GM21423 (cell line): ENCODE measurements at regions not wholly inside any gene's neighbourhood (a gene's known extent, or its start where the extent isn't known, plus 50 kb on each side); places are given as distances from the start of the nearest gene placed in this dataset.

ENCODE experiments used
- ATAC-seq: cut with Tn5 transposase; IDR thresholded peaks from one replicate; pipeline ENCODE4 v1.9.1; 2021; ENCODE audit warnings: mild to moderate bottlenecking, moderate library complexity; ENCODE audit not compliant: unreplicated experiment

DNA sequence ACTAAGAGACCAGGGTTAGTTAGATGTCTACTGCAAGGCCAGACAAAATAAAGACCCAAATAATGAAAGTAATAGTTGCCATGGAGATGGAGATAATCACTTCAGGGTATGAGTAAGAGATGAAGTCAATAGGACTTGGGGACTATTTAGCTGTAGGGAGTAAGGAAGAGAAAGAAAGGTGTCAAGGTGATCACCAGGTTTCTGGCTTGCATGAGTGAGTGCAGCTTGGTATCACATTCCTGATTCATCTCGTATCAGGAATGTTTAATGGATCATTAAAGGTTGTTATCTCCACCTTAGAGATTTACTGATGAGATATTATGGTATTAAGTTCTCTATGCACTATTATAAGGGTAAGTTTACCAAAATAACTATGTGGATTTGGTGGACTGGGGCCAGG is 357.4 kb upstream of the ATP11B start:
- no peak for ATAC-seq

DNA sequence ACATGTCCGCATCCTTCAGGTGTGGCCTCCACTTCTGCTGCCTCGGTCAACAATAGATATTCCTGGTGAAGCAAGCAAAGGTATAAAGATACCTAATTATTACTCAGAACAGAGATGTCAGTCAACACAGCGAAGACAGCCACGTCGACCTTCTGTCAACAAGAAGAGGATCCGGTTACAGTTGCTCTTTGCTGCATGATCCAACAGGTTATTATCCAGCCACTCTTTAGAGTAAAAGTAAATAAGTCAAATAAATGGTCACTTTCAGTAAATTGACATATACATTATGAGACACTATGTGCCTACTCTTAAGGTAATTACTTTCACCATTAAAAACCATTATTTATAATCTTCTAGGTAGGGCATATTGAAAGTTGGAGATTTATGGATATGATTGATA is 356.8 kb upstream of the ATP11B start:
- no peak for ATAC-seq

DNA sequence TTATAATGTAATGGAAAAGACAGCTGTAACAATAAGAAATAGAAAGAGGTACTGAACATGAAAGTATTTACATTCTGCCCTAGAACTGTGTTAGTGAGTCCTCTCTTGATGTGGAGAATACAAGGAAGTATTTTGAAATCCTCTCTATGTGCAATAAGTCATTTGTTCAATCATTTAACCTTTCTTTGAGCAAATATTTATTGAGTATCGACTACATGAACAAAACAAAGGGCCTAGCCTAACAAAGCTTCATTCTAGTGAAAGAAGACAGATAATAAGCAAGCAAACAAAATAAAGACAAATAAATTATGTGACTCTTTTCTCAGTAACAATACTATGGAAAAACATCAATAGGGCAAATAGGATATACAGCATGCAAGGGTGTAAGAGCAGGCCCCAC is 354.9 kb upstream of the ATP11B start:
- ATAC-seq: no peak

DNA sequence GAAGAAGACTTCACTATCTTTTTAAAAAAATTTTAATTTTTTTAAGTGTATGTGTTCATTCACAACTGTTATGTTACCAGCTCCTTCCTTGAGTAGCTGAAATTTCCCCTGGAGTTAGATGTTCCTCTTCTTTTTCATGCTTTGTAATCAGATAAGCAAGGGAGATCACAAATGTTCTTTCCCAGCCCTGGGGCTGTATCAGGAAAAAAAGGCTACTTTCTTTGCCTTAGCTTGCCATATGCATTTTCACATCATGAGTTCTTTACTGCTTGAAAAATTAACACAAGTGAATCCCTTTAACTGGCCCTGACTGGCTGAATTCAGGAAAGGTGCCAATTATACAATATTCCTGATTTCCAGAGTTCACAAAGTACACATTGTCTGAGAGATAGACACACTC is 353.2 kb upstream of the ATP11B start:
- no peak for ATAC-seq

GRCh38 chr3:182445576-182445975 is 347.7 kb upstream of the ATP11B start:
- ATAC-seq: no peak

DNA sequence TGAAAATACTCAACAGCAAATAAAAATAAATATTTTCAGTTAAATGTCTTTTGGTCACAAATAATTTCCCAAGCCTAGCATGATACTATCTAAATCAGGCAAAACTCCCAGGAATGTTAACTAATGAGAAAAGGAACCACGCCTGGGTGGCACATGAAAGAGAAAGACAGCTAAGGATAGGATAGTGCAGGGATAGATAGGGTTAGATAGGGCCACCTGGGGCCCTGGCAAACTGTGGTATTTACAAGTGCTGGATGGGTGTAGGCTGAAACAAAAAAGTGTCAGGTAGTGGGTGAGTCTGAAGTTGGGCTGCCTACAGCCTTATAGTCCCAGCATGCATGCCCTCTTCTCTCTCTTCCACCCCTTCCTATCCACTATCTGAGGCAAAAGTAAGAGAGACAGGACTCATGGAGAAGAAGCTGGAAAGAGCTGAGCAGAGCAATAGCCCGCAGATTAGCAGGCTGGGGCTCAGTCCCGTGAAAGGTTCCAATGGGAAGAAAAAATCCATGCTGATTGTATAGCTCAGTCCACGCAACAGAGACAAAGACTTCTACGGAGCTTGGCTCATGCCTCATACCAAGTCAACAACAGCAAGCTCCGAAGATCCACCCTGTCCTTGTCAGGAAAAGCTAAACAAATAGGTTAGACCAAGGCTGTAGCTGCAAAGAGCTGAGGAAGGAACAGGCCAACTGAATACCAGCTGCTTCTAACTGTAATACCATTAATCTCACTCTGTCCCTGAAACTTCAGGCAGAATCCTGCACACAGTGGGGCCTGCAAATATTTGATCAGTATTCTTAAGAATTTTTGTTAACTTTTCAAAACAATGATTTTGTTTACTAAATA is 342.1 kb upstream of the ATP11B start:
- no peak for ATAC-seq

- no peak for ATAC-seq
Observed at GRCh38 chr3:182451871-182452270, 341.4 kb upstream of the ATP11B start.

GRCh38 chr3:182455011-182455410 is 338.3 kb upstream of the ATP11B start:
- ATAC-seq: no peak

- ATAC-seq: no peak
Observed at GRCh38 chr3:182460303-182460702, 333.0 kb upstream of the ATP11B start.

- ATAC-seq: no peak
Observed at GRCh38 chr3:182462152-182462551, 331.2 kb upstream of the ATP11B start.

GRCh38 chr3:182464513-182465145 is 328.7 kb upstream of the ATP11B start:
- ATAC-seq: no peak

DNA sequence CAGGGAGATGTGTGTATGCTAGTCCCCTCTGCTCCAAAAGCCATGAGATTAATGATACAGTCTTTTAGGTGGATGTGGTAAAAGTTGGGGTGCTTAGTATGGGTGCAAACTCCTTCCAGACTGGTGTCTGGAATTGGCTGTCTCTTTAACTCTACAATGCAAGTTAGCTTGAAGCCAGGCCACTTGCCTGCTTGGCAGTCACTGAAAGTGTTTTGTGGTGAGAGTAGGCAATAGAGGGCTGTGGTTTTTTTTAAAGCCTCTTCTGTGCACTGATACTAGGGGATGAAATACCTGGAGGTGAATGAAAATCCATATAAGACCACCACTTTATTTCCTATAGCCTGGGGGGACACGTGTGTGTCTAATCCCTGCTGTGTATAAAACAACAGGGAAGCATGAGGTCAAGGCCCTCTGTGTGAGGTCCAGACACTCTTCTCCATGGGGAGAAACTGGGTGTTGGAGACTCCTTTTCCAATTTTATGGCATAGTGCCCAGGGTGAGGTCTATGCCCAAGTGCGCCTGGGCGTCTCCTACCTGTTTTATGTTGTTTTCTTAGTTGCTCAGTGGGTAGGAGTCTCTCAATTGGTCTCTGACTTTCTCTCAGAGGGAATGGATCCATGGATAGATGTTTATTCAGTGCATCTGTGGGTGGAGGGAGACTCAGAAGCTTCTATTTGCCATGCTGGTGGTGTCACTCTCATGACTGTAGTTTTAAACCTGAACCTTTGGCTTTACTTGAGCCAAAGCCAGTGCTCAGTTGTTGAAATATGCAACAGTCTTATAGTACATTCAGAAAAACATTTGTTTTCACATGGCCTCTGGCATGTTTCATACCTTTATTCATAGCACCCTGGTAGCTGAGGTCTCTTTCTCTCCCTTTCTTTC is 327.8 kb upstream of the ATP11B start:
- ATAC-seq: no peak

- ATAC-seq: no peak
Observed at GRCh38 chr3:182469086-182469485, 324.2 kb upstream of the ATP11B start.

DNA sequence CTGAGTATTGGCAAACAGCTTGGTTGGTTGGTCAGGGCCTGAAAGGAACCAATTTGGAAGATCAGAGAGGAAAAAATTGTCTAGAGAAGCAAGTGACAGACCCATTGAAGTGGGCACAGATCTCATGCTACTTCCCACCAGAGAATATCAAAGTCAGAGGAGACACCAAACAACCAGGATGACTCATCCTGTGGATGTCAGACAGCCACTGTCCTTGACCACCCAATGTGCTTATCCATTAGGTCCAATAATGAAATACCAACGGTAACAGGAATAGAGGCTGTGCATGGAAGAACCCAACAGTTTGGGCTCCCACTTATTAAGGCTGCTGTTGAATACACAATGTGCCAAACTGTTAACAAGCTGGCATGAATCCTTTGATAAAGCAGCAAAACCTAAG is 323.1 kb upstream of the ATP11B start:
- no peak for ATAC-seq

DNA sequence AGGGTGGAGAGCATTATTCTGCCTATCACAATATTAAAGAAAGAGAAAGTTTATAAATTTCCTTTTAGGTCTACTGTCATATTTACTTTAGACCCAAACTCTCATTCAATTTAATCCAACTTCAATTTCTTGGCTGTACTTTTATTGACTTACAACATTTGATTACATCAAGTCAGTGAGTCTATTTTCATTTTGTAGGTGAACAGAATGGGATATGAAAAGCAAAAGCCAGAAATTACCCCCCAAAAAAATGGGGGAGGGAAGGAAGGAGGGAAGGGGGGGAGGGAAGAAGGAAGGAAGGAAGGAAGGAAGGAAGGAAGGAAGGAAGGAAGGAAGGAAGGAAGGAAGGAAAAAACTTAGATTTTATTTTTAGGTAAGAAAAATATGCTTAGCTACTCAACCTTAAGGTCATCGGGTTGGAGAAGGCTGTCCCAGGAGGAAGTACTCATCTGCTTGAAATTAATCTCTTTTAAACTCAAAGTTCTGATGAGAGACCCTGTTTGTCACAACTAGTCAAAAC is 320.1 kb upstream of the ATP11B start:
- ATAC-seq: no peak

DNA sequence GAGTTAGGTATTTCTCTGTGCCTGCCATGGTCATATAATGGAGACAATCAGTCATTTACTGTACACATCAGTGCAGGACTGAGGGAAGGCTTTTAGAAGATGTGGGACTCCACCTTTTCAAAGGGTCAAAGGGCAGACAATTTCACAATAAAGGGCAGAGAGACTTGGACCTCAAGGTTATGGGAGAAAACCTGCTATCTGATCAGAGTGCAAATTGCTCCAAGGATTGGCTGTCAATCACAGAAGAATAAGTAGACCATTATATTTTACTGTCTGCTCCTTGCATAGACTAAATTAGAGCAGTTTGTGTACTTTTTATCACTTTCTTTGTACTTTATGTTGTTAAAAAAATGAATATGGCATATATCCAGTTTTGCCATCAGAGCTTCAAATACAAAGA is 314.9 kb upstream of the ATP11B start:
- no peak for ATAC-seq

- ATAC-seq: no peak
Observed at GRCh38 chr3:182479419-182480336, 313.6 kb upstream of the ATP11B start.

- ATAC-seq: no peak
Observed at GRCh38 chr3:182482705-182483104, 310.6 kb upstream of the ATP11B start.

DNA sequence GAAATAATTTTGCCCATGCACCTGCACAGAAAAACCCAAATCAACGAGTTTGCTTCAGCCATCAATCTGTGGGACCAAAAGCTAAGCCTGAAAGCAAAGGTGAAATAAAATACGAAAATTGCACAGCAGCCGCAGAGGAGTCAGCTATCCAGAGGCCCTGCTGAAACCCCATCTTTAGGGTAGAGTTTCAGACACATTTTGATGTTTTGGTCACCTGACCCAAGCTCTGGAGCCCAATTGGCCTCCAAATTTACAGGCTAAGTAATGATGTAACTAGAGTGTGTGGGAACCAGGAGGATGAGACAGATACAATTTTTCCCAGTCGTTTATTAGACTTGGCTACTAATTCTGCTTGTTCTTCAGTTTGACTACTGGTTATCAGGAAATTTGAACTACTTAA is 308.6 kb upstream of the ATP11B start:
- no peak for ATAC-seq

DNA sequence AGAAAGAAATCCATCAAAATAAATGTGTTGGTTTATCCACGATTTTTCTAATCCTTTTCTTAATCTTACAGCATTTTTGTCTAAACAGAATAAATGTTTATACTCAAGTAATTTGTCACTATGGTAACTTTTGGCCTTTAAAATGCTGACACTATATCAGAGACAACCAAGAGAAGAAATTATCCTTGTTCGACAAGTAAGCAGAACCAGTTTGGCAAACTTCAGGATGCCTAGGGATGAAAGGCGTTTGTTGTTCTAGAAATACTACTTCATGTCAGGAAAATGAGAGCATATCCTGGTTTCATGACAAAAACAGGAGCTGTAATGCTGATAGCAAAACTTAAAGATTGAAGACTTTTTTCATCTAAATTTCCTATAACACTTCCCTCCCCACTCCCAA is 308.0 kb upstream of the ATP11B start:
- no peak for ATAC-seq
